ENCODE measurements at regions not wholly inside any gene's neighbourhood (a gene's known extent, or its start where the extent isn't known, plus 50 kb on each side); places are given as distances from the start of the nearest gene placed in this dataset.

DNA sequence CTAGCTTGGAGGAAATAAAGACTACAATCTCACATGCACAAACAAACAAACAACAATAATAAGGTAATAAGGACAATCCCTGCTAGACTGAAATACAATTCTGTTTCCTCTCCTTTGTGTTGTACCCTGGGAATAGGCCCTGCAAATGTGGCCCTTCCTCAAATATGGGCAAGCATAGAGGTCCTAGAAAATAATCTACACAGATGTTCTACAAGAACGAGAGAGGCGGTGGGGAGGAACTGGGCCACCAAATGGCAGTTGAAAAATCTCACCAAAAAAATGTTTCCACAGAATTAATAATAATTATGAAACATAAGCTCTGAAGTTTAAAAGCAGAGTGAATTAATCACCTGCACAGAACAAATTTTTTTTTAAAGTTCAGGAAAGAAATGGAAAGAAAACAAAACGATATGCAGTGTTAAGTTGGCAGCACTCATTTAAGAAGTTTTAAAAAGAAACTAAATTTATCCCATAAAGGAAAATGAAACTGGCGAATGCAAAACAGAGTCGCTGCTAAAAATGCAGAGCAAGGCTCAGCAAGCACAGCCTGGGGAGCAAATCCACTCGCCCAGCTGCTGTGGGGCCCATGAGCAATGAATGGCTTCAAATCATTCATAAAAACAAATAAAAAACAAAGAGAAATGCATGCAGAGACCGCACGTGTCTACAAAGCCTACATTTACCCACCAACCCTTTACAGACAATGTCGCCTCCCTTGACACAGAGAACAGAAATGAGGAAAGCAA lies 475.4 kb downstream of the OCA2 start:
- FAIRE-seq (no peak), DNase-seq (ENCODE audit: low spot score in 2 of 2) (no peak)

DNA sequence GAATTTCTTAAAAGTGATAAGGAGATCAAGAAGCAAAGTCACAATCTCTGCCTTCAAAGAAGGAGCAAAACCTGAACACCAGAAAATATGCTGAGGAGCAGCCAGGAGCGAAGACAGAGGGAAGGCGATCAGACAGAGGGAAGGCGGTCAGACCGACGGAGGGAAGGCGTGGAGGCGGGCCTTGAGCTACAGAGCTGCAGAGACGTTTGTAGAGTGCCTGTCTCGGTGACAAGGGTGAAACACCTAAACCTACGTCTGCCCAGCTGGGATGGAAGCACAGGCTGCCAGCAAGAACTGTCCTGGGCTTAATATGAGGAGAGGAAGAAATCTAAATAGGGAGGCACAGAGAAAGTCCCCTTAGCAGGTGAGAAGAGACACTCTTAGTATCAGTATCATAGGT lies 476.0 kb downstream of the OCA2 start:
- FAIRE-seq (no peak), DNase-seq (ENCODE audit: low spot score in 2 of 2) (no peak)

DNA sequence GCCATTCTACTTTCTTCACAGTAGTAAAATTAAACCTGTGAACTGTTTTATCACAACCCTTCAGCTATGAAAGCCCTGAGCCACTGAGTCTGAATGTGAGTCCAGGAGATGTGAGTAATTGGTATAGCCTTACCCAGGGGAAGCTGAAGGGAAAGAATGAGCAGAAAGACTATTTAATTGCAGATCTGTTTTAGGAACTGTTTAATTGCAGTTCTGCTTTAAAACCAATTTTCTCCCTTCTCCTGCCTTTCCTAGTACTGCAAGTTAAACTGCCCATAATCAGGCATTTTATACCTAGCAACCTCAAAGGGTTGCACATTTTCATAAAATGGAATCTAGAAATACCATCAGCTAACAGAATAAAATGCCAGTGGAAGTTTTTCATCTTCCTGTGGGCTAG lies 476.7 kb downstream of the OCA2 start:
- DNase-seq (ENCODE audit: low spot score in 2 of 2), result no peak
- no peak for FAIRE-seq

DNA sequence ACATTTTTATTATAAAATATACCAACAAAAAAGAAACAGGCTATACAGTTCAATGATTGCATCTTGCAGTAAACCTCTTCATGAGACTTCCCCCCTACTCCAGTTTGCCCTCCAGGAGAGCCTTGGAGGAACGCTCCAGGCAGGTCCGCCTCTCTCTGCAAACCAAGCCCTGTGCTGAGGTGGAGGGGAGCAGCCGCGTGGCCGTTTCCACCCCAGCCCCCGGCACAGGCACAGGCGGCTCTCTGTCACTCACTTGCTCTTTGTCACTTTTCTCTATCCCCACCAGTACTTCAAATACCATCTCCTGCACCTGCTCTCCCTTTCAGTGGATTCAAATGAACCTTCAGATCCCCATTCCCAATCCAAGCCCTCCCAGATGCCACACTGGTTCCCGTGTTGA lies 479.9 kb downstream of the OCA2 start:
- FAIRE-seq, result no peak
- DNase-seq (ENCODE audit: low spot score in 2 of 2), result no peak

DNA sequence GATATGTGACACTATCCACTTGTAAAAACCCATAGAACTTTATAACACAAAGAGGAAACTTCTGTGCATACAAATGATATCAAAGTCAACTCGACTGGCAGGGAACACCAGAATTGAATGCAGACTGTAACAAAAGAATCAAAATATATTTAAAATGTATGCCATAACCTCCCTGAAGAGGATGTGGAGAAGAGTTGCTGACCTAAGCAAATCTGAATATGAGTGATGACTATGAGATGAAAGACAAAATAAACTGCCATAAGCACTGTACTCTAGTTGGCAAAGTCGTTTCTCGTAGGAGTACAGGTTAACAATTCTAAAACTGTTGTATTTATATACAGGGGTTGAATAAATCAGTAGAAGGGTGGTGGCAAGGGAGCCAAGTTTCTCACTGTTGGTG lies 482.1 kb downstream of the OCA2 start:
- FAIRE-seq, result no peak

DNA sequence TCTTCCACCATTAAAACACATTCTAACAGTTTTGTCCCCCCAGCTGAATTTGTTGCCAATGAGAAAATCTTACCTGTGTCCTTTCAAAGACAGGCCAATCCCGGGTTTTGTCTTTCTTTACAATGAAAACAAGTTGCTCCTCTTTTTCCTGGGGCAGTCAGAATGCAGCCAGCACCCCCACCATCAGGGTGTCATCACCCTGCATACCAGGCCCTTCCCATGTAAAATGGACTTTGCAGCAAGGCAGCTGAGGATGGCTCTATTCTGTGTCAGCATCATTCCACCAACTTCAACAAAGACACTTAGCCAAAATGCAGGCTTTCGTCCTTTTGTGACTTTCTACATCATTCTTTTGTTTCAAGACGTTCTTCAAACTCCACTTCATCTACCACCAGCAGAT lies 490.9 kb downstream of the OCA2 start:
- no peak for DNase-seq (ENCODE audit: low spot score in 2 of 2)
- no peak for FAIRE-seq

More for the DNA sequence above, 482.1 kb downstream of the OCA2 start:
- no peak for DNase-seq (ENCODE audit: low spot score in 2 of 2)

DNA sequence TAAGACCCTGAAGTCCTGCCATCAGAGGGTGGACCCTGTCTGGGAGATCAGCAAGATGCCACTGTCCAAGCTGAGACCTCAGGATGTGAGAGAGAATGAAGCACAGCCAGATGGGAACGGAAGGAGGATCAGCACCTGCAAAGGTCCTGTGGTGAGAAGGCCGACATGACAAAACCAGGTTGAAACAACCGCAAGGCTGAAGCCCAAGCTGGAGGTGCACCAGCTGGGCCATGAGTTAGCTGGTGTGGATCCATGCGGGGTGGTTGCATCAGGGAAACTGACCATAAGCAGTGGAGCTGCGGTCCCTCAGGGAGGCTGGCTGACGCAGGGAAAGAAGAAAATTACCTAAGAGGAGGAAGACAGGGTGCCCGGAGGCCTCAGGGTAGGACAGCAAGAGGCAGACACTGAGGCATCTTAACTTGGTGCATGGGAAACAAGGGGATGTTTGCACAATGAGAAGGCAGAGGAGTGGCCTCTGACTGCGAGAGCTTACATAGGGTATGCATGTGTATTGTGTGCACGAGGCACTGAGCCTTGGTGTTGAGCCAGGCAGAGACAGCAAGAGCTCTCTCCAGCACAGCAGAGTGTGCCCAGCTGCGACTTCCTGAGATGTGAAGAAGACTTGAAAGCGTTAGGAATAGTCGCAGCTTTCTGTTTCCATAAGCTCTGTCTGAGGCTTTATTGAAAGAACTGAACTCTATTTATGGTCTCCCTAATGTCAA lies 497.7 kb downstream of the OCA2 start:
- FAIRE-seq (no peak), DNase-seq (ENCODE audit: low spot score in 2 of 2) (no peak)

DNA sequence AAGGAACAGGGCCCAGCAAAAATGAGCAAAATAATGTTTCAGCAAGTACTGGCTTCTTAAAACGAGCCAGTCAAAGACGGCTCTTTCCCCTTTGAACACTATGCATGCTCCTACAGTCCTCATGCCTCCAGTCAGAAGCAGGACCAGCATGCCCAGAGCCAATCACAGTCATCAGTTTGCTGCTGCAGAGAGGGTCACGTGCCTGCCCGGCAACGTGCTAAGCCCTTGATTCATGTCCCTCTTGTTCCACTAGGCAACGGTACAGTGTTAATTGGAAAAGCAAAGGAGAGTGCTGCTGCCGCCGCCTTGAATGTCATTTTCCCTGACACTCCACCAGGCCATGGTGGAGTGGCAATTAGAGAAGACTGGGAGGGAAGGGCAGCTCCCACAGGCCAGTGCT lies 500.1 kb downstream of the OCA2 start:
- no peak for DNase-seq (ENCODE audit: low spot score in 2 of 2)
- FAIRE-seq, result no peak

DNA sequence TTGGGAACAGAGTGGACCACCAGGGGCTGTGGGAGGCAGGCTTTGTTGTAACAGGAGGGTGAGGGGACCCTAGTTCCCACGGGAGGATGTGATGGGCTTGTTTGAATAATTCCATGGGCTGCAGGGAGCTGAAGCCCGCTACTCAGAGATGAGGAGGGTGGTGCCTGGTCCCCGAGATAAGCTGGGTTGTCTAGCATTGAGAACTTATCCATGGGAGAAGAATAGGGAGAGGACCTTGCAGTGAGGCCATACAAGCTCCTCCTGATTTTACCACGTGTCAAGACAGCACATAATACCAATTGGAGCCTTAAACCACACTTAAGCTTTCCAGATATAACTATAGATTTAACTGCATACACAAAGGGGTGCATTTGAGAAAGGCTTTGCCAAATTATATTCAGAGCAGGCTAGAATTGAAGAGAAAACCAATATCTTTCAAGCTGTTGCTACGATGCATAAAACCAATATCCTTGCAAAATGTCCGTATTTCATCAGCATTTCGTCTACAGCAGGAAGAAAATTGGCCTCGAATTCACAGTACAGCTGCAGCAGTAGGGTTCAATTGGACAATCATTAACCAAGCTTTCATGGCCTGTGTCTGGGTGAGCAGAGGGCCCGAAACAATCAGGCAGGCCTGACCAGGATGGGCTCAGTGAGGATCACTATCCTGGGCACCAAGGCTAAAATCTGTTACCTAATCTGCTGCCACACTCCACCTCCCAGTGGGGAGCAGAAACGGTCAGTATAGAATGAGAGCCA lies 500.7 kb downstream of the OCA2 start:
- no peak for FAIRE-seq
- no peak for DNase-seq (ENCODE audit: low spot score in 2 of 2)

DNA sequence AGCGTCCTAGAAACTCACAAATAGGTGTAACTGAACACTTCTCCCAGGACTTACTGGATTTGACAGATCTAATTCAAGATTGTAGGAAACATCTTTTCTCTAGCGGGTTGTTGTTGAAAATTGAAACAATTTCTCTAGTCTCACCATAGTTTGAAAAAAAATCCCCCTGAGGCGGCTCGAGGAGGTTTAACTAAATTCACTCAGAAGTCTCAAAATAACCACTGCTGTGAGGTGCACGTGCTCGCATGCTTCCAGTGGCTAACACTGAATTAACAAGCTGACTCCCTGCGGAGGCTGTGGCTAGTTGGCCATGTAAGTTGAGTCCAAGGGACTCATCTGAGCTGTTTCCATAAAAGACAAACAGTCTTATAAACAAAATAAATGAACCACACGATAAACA lies 503.9 kb downstream of the OCA2 start:
- FAIRE-seq (no peak), DNase-seq (ENCODE audit: low spot score in 2 of 2) (no peak)

DNA sequence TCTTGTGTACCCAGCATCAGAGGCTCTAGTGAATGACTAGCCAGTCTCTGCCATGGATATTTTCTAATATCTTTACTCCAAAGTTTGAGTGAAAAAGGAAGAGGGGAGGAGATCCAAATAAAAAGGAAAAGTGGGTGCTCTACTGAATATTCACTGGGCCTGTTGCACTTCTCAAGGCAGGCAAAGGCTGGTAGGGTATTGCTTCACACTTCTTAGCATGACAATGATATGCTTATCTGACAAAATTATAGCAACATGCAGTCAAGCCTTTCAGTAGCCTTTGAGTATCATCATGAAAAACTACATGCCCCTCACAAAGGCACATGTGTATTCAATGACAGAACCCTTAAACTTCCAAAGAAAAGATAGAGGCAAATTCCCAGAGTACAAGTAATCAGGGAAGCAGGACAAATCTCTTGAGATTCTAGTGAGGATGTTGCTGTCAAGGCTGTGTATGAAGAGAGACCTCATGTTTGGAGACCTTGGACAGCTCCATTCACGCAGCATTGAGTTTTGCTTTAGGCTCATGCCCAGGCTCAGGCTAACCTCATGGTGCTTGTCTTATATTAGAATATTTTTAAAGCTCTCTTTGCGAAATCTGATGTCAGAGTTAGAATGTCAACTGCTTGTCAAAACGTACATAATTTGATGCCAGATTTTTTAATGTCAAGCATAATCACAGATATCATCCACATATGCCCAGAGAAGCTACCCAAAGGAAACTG lies 506.9 kb downstream of the OCA2 start:
- DNase-seq (ENCODE audit: low spot score in 2 of 2) (no peak), FAIRE-seq (no peak)

Data from frontal cortex (tissue), 3 donors.